Activated naive CD8-positive, alpha-beta T cell treated with anti-CD3 and anti-CD28 coated beads for 36 hours (primary cell): ENCODE measurements at regions not wholly inside any gene's neighbourhood (a gene's known extent, or its start where the extent isn't known, plus 50 kb on each side); places are given as distances from the start of the nearest gene placed in this dataset.

ENCODE experiments used
- DNase-seq: peaks from one replicate; pipeline ENCODE4 v3.0.0; 2021
- H3K27ac Mint-ChIP-seq: one replicate; pipeline ENCODE4 v1.8.0; 2022; ENCODE audit warnings: mild to moderate bottlenecking, moderate library complexity, mixed read lengths
- H3K27me3 Mint-ChIP-seq: one replicate; pipeline ENCODE4 v1.8.0; 2022; ENCODE audit warnings: mild to moderate bottlenecking, mixed read lengths
- H3K36me3 Mint-ChIP-seq: one replicate; pipeline ENCODE4 v1.8.0; 2021; ENCODE audit warnings: mild to moderate bottlenecking, mixed read lengths
- H3K4me1 Mint-ChIP-seq: one replicate; pipeline ENCODE4 v1.8.0; 2021; ENCODE audit warnings: mixed read lengths
- H3K4me3 Mint-ChIP-seq: one replicate; pipeline ENCODE4 v1.8.0; 2022; ENCODE audit warnings: mild to moderate bottlenecking, moderate library complexity, mixed read lengths
- H3K9me3 Mint-ChIP-seq: one replicate; pipeline ENCODE4 v1.8.0; 2022; ENCODE audit warnings: mixed read lengths

DNA sequence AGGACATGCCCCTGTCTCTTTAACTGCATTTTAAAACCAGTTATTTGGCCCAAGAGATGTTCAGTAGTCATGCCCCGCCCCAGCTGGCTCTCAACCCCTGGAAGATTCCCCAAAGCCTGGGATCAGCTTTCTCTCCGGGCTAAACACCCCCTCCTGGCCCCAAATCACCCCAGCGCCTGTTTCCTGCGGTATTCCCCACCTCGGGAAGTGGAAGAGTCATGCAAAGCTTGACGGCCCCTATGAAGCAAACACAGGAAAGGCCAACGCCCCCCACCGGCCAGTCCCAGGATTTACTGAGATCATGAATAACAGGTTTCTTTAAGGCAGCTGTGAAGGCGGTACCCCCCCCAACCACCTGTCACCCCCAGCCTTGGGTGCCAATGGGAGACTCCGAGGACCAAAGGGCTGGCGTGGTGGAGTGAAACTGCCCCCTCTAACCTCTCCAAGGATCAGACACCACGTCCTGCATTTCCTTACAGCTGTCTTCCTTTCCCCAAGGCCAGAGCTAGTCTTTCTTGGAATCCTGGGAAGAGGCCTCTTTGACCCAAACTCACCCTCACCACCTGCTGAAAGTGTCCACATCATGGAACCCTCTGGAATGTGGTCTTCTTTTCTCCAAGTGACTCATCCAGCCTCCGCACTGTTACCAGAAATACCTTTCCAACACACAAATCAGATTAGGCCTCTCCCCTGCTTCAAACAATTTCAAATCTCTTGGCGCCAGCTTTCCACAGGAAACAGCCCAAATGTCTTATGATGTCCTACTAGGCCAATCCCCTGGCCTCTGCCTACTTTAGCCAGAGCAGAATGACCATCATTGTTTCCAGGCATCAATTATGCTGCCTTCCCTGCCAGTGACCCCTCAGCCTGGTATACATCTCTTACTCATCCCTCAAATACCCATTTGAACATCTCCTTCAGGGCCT is 301.5 kb downstream of the ZEB1 start:
- Mint-ChIP-seq H3K36me3 (no peaks in the 10 kb centered on the region), H3K4me3 (no peak overlapping the region), H3K27ac (no peak overlapping the region), H3K9me3 (peaks cover 11% of the 10 kb centered on the region), H3K4me1 (no peaks in the 10 kb centered on the region), H3K27me3 (no peaks in the 10 kb centered on the region)
- no peak for DNase-seq

DNA sequence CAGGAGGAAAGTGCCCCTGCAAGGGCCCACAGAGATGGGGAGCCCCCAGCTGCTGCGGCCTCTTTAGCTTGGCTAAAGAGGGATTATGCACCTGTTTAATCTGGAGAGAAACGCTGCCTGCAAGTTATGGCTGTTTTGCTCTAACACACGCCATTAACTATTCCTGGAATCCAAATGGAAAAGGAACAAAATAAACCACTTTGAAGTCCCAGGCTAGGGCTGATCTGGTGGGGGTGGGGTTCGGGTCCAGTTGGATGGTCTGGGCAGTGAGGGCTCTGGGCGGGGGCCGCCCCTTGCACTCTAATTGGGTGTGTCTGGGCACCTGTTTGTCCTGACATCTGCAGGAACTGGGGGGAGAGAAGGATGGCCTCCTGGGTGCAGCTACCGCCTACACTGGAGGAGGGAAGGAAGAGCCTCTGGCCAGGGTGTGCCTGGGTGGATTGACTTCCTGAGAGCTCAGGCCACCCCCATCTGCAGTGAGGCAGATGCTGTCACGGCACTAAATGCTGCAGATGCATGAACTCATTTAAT is 300.6 kb downstream of the ZEB1 start:
- DNase-seq: no peak
- Mint-ChIP-seq H3K27ac (no peak overlapping the region), H3K9me3 (peaks cover 7% of the 10 kb centered on the region), H3K27me3 (no peaks in the 10 kb centered on the region), H3K36me3 (no peaks in the 10 kb centered on the region), H3K4me3 (no peak overlapping the region), H3K4me1 (no peaks in the 10 kb centered on the region)

DNA sequence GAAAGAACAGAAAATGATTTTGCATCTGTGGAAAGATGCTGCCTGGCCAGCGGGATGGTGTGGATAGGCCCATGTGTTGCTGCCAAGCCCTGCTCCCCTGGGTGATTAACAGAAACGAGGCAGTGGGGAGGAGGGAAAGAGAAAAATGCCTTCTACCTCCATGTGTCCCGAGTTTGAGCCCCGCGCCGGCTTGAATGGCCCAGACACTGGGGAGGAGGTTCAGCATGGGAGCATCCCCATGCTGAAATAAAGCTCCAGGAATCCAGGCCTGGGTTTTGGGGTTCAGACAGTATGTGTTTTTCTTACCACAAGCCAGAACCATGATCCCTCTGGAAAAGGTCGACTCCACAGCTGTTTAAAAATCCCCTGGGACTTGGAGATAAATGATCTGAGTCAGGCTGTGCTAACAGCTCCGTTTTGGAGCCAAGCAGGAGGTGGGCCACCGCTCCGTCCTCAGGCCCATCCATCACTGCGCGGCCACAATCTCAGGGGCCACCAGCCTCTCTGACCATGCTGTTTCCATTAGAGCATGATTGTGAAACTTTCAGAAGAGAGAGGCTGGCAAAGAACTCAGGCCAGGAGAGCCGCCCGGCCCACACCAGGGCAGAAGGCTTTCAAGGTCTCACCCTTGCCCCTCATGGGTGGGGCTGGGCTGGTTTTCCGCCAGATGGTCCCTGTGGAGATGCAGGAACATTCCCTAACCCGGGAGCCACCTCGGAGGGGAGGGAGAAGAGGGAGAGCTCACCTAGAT is 299.7 kb downstream of the ZEB1 start:
- no peaks in the 10 kb centered on the region for H3K27me3 Mint-ChIP-seq
- no peak overlapping the region for H3K4me3 Mint-ChIP-seq
- no peaks in the 10 kb centered on the region for H3K36me3 Mint-ChIP-seq
- H3K9me3 Mint-ChIP-seq: peaks cover under 1% of the 10 kb centered on the region
- no peak for DNase-seq
- H3K27ac Mint-ChIP-seq: no peak overlapping the region
- no peaks in the 10 kb centered on the region for H3K4me1 Mint-ChIP-seq

DNA sequence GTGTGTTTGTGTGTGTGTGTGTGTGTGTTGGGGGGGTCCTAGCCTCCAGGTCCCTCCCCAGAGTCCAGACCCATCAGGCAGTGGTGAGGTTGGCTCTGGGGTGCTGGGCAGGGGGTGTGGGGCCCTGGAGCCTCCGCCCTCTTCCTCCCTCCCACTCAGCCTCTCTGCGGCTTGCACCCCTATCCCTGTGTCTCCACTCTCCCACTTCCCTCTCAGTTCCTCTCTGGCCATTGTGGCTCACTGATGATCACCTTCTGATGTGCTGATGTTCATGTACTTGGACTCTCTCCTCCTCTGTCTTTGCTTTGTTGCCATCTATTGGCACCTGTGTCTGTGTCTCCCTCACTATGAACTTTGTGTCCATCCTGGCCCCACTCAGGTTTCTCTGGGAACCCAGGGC is 298.7 kb downstream of the ZEB1 start:
- Mint-ChIP-seq H3K4me3 (no peak overlapping the region), H3K27ac (no peak overlapping the region), H3K4me1 (no peaks in the 10 kb centered on the region)

DNA sequence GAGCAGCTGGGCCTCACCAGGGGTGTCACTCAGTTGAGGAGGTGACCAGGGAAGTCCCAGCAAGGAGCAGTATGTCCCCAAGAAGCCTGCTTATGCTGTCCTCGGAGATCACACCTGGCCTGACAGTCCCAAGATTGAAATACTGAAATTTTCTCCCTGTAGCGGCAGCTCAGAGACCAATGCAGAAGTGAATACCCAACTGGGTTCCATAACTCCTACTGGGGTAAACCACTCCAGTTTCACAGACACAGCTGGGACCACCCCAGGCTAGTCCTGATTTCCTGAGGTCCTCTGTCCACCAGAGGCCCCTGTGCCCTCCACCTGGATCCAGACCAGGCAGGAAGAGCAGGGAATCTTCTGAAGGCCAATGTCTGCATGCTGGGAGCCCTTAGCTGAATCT is 298.1 kb downstream of the ZEB1 start:
- no peak overlapping the region for H3K4me3 Mint-ChIP-seq
- peaks cover 4% of the 10 kb centered on the region for H3K27me3 Mint-ChIP-seq
- no peak overlapping the region for H3K27ac Mint-ChIP-seq
- H3K36me3 Mint-ChIP-seq: no peaks in the 10 kb centered on the region
- DNase-seq: no peak
- H3K4me1 Mint-ChIP-seq: no peaks in the 10 kb centered on the region
- no peaks in the 10 kb centered on the region for H3K9me3 Mint-ChIP-seq

More for the DNA sequence above, 298.7 kb downstream of the ZEB1 start:
- Mint-ChIP-seq H3K36me3 (no peaks in the 10 kb centered on the region), H3K9me3 (no peaks in the 10 kb centered on the region), H3K27me3 (peaks cover 4% of the 10 kb centered on the region)
- DNase-seq: no peak

DNA sequence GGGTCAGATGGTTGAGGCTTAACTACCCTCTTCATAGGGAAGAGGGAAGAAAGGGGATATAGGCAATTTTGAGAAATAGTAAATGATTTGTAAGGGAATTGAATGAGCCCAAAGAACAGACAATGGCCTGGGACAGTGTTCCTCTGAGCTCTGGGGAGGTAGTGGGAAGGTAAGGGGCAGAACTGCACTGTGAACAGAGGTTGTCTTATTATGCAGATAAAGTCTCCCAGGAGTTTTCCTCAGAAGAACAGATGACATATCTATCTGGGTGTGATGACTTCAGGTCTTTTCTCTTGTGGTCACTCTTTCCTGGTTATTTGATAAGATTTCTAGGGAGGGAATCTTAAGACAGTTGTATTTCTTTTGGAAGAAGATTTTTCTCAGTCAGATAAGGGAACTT is 296.1 kb downstream of the ZEB1 start:
- no peak overlapping the region for H3K27ac Mint-ChIP-seq
- no peaks in the 10 kb centered on the region for H3K4me1 Mint-ChIP-seq
- no peaks in the 10 kb centered on the region for H3K36me3 Mint-ChIP-seq
- peaks cover 4% of the 10 kb centered on the region for H3K27me3 Mint-ChIP-seq
- H3K9me3 Mint-ChIP-seq: no peaks in the 10 kb centered on the region
- DNase-seq: no peak
- H3K4me3 Mint-ChIP-seq: no peak overlapping the region

DNA sequence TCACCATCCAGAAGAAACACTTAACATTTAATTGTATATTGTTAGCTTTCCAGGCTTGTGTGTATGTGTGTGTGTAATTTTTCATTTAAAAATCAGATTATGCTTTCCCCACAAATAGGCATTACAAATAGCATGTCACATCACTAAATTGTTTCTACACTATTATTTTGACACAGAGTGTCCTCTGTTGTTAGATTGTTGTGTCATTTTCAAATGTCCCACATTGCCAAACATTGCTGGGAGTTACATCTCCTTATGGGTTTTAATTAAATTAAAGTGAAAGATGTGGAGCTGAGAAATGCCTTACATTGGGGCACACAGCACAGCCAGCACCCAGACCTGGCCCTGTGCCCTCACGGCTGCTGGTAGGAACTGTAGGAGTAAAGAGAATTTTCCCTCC is 295.6 kb downstream of the ZEB1 start:
- no peak overlapping the region for H3K4me3 Mint-ChIP-seq
- DNase-seq: no peak
- H3K27ac Mint-ChIP-seq: no peak overlapping the region
- no peaks in the 10 kb centered on the region for H3K4me1 Mint-ChIP-seq
- H3K36me3 Mint-ChIP-seq: no peaks in the 10 kb centered on the region
- H3K9me3 Mint-ChIP-seq: no peaks in the 10 kb centered on the region
- peaks cover 4% of the 10 kb centered on the region for H3K27me3 Mint-ChIP-seq

DNA sequence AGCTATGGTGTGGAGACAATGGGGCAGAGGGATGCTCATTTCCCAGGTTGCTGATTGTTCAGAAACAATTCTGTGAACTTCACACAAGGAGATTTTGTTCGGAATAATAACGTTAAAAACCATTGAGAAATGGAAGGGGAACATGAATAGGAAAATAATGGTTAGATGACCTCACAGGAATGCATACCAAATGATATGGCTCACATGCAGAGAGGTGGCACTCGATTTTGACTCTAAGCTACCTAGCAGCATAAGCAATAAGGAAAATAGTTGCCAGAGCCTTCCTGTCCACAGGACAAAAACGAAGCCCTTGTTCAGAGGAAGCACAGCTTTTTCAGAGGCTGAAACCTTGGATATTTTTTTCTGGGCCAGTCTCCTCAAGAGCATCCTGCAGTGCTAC is 293.1 kb downstream of the ZEB1 start:
- Mint-ChIP-seq H3K27ac (no peak overlapping the region), H3K4me1 (no peaks in the 10 kb centered on the region), H3K9me3 (no peaks in the 10 kb centered on the region), H3K4me3 (no peak overlapping the region), H3K27me3 (peaks cover 8% of the 10 kb centered on the region), H3K36me3 (no peaks in the 10 kb centered on the region)
- no peak for DNase-seq

DNA sequence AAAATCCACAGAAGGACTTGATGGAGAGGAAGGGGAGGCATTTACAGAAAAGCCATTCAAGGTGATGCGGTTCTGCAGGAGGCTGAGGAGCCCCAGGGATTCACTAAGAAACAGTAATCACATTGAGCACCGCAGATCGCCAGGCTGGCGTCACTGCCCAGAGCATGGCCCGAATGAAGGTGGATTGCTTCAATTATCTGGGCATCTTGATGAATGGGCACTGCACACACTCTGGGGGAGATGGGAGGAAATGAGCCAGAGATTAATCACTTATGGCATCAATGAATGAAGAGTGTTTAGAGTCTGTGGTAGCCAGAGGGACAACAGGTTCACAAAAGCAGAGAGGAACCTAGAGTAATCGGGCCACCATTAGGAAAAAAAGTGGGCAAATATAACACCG is 292.1 kb downstream of the ZEB1 start:
- Mint-ChIP-seq H3K9me3 (no peaks in the 10 kb centered on the region), H3K36me3 (no peaks in the 10 kb centered on the region), H3K27me3 (peaks cover 8% of the 10 kb centered on the region), H3K27ac (no peak overlapping the region), H3K4me1 (no peaks in the 10 kb centered on the region), H3K4me3 (no peak overlapping the region)
- no peak for DNase-seq

DNA sequence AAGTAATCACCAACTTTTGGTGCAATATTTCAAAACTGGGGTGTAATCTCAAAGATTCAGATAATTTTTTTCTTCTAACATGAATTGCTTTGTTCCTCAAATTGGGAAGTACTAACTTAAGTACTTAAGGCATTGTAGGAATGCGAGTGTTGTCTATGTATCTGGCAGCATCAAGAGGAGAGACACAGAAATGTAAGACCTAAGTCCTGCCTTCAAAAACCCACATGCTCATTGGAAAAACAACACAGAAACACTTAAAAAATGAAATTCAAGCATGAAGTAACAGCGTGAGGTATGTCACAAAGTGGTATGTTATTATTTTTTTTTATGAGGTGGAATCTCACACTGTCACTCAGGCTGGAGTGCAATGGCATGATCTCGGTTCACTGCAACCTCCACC is 288.5 kb downstream of the ZEB1 start:
- no peak for DNase-seq
- H3K27me3 Mint-ChIP-seq: peaks cover 4% of the 10 kb centered on the region
- H3K4me1 Mint-ChIP-seq: peaks cover 6% of the 10 kb centered on the region
- H3K27ac Mint-ChIP-seq: no peak overlapping the region
- no peaks in the 10 kb centered on the region for H3K9me3 Mint-ChIP-seq
- H3K4me3 Mint-ChIP-seq: no peak overlapping the region
- no peaks in the 10 kb centered on the region for H3K36me3 Mint-ChIP-seq

DNA sequence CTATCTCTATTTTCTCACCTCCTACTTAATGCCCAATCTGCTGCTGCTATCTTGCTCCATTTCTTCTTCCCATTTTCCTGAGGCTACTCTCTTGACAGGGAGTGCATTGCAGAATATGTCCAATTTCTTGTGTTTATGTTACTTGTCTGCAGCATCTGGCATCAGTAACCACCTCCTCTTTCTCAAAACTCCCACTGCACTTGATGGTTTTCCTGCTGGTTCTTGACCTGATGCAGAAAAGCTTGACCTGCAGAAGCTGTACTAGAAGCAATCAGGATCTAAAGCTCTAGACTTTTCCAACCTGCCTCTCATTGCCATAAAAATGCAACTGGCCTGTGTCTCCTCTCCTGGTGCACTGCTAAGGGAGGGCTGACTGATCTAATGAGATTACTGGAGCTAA is 287.8 kb downstream of the ZEB1 start:
- DNase-seq: no peak
- Mint-ChIP-seq H3K36me3 (no peaks in the 10 kb centered on the region), H3K4me1 (peaks cover 6% of the 10 kb centered on the region), H3K9me3 (no peaks in the 10 kb centered on the region), H3K4me3 (no peak overlapping the region), H3K27me3 (peaks cover 4% of the 10 kb centered on the region), H3K27ac (no peak overlapping the region)

DNA sequence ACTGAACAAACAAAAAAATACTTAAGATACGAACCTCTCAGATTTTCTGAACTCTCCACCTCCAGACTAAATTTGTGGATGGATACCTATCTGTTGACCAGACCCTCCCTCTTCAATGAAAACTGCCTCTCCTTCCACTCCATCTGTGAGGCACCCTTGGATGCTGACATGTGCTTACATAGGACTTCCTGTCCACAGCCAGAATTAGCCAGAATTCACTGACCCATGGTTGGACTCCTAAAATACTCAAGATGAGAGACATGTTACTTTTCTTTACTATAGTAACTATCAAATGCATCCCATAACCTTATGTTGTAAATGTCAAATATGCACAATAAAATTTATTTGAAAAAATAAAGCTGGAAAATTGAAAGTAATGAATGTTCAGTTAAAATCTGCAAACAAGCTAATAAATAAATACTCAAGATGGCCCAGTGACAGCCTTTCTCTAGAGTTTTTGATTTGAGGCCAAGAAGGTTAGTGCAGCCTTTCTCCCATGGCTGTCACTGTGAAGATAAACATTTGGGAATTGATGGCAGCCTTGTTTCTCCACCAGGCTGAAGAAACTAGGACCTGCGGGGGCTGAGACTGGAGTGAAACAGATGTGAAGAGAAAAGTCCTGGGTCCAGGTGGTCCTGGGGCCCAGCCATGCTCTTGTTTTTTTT is 287.0 kb downstream of the ZEB1 start:
- no peaks in the 10 kb centered on the region for H3K9me3 Mint-ChIP-seq
- peaks cover 4% of the 10 kb centered on the region for H3K27me3 Mint-ChIP-seq
- H3K27ac Mint-ChIP-seq: no peak overlapping the region
- no peak overlapping the region for H3K4me3 Mint-ChIP-seq
- no peak for DNase-seq
- H3K36me3 Mint-ChIP-seq: no peaks in the 10 kb centered on the region
- H3K4me1 Mint-ChIP-seq: peaks cover 11% of the 10 kb centered on the region

DNA sequence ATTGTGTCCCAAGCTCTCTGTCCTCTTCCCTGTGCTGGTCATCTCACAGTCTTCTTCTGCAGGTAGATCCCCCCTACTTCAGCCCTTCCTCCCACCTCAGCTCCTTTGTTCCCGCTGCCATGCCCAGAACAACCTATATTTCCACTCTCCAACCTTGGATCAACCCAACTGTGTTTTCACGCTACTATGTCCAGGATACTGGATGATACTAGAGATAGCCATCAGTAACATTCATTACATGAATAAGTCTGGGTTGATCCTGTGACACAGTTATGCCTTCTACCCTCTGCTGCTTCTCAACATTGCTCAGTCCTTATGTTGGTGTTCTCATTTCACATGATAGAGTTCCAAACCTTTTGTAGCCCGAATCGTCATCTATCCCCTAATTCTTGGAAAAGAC is 286.4 kb downstream of the ZEB1 start:
- Mint-ChIP-seq H3K36me3 (no peaks in the 10 kb centered on the region), H3K27me3 (peaks cover 4% of the 10 kb centered on the region), H3K27ac (no peak overlapping the region), H3K9me3 (no peaks in the 10 kb centered on the region), H3K4me3 (no peak overlapping the region), H3K4me1 (peaks cover 12% of the 10 kb centered on the region)
- DNase-seq: no peak

DNA sequence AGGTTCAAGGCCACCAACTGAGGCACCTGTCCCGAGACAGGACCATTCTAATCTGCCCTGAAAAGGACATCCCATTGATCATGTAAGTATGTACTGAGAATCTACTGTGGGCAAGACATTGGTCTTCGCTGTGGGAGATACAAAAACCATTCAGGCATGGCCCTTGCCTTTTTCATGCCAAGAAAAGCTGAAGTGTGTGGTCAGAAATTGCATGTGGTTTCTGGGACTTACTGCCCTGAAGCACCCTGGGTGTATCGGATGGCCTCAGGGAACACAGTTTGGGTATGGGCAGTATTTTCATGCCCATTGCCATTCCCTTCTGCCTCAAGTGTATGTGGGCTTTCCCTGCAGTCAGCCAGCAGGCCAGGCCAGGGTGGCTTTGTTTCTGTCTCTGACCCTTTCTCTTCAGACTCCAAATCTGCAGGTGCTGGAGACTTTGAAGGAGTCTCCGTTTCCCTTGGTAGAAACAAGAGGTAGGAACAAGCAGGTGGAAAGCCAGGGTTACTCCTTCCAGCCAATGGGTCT is 285.7 kb downstream of the ZEB1 start:
- Mint-ChIP-seq H3K9me3 (no peaks in the 10 kb centered on the region), H3K27me3 (peaks cover 4% of the 10 kb centered on the region), H3K27ac (no peak overlapping the region), H3K36me3 (no peaks in the 10 kb centered on the region), H3K4me3 (peak overlapping the region; percentile 82), H3K4me1 (peaks cover 18% of the 10 kb centered on the region)
- no peak for DNase-seq

DNA sequence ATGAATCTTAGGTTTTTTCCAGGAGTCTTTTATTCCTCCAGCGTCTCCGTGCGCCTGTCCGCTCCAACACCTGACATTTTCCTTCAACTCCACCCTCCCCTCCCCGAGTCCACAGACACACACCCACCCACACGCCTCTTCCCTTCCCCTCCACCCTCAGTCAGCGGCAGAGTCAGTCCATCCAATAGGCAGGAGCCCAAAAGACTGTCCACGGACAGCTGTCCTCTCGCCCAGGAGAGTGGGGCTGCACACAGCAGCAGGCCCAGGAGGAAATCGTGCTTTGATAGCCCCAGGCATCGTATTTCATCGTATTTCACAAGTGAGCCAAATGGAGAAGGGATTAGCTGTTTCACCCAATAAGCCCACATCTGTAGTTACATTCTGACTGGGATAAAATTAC is 285.1 kb downstream of the ZEB1 start:
- Mint-ChIP-seq H3K27ac (no peak overlapping the region), H3K4me1 (peaks cover 18% of the 10 kb centered on the region), H3K27me3 (peaks cover 4% of the 10 kb centered on the region), H3K9me3 (no peaks in the 10 kb centered on the region), H3K4me3 (peak overlapping the region; percentile 82), H3K36me3 (no peaks in the 10 kb centered on the region)
- no peak for DNase-seq
